ENCODE measurements at regions not wholly inside any gene's neighbourhood (a gene's known extent, or its start where the extent isn't known, plus 50 kb on each side); places are given as distances from the start of the nearest gene placed in this dataset.

GRCh38 chr13:37492741-37493514, 105.6 kb downstream of the POSTN start:
- intact Hi-C loops (cut with micrococcal nuclease), result no loop called here
- POLR2A ChIA-PET (ENCODE audit: partially characterized antibody), result no interaction called here
- no peak overlapping the region for H3K4me3 ChIP-seq (ENCODE audit: low read length in 2 of 2)
- H3K36me3 ChIP-seq (ENCODE audit: insufficient read depth, low read length), result no peaks in the 10 kb centered on the region
- Mint-ChIP-seq H3K27me3 (peaks cover 0 to 1% of the 10 kb centered on the region in 2 donors), H3K4me3 (no peak overlapping the region), H3K36me3 (no peaks in the 10 kb centered on the region), H3K27ac (no peak overlapping the region), H3K9me3 (peaks cover 0 to 5% (median under 1%) of the 10 kb centered on the region in 8 donors), H3K4me1 (no peaks in the 10 kb centered on the region)
- H3K4me1 ChIP-seq (ENCODE audit: insufficient read depth, low read length), result no peaks in the 10 kb centered on the region
- no peaks in the 10 kb centered on the region for H3K9me3 ChIP-seq (ENCODE audit: control insufficient read depth in 1 of 2, low read length in 2 of 2)
- no peak for DNase-seq
- CTCF ChIA-PET (ENCODE audit: partially characterized antibody), result no interaction called here
- H3K27me3 ChIP-seq (ENCODE audit: insufficient read depth, low read length), result no peaks in the 10 kb centered on the region
- no peak overlapping the region for H3K27ac ChIP-seq (ENCODE audit: low read depth, low read length)

GRCh38 chr13:37492075-37492474, 106.5 kb downstream of the POSTN start:
- CTCF ChIA-PET (ENCODE audit: partially characterized antibody), result no interaction called here
- H3K9me3 Mint-ChIP-seq, result peaks cover 0 to 6% (median under 1%) of the 10 kb centered on the region in 8 donors
- Histone ChIP-seq H3K36me3 (ENCODE audit: insufficient read depth, low read length) (no peaks in the 10 kb centered on the region), H3K4me3 (ENCODE audit: low read length in 2 of 2) (no peak overlapping the region), H3K27me3 (ENCODE audit: insufficient read depth, low read length) (no peaks in the 10 kb centered on the region), H3K27ac (ENCODE audit: low read depth, low read length) (no peak overlapping the region), H3K4me1 (ENCODE audit: insufficient read depth, low read length) (no peaks in the 10 kb centered on the region), H3K9me3 (ENCODE audit: control insufficient read depth in 1 of 2, low read length in 2 of 2) (no peaks in the 10 kb centered on the region)
- peaks cover 0 to 1% of the 10 kb centered on the region in 2 donors for H3K27me3 Mint-ChIP-seq
- no peaks in the 10 kb centered on the region for H3K36me3 Mint-ChIP-seq
- no peak for DNase-seq
- intact Hi-C loops (cut with micrococcal nuclease), result no loop called here
- no peak overlapping the region for H3K27ac Mint-ChIP-seq
- POLR2A ChIA-PET (ENCODE audit: partially characterized antibody), result no interaction called here
- H3K4me1 Mint-ChIP-seq, result no peaks in the 10 kb centered on the region
- H3K4me3 Mint-ChIP-seq, result no peak overlapping the region

- H3K9me3 ChIP-seq (ENCODE audit: control insufficient read depth in 1 of 2, low read length in 2 of 2), result no peaks in the 10 kb centered on the region
- no peaks in the 10 kb centered on the region for H3K36me3 Mint-ChIP-seq
- H3K27me3 Mint-ChIP-seq, result peaks cover 0 to 1% of the 10 kb centered on the region in 2 donors
- H3K27ac Mint-ChIP-seq, result no peak overlapping the region
- ChIA-PET CTCF (ENCODE audit: partially characterized antibody) (no interaction called here), POLR2A (ENCODE audit: partially characterized antibody) (no interaction called here)
- no peak overlapping the region for H3K4me3 ChIP-seq (ENCODE audit: low read length in 2 of 2)
- intact Hi-C loops (cut with micrococcal nuclease), result no loop called here
- H3K27ac ChIP-seq (ENCODE audit: low read depth, low read length), result no peak overlapping the region
- no peaks in the 10 kb centered on the region for H3K4me1 ChIP-seq (ENCODE audit: insufficient read depth, low read length)
- peaks cover 0 to 5% (median under 1%) of the 10 kb centered on the region in 8 donors for H3K9me3 Mint-ChIP-seq
- H3K4me1 Mint-ChIP-seq, result no peaks in the 10 kb centered on the region
- H3K27me3 ChIP-seq (ENCODE audit: insufficient read depth, low read length), result no peaks in the 10 kb centered on the region
- DNase-seq, result no peak
- H3K4me3 Mint-ChIP-seq, result no peak overlapping the region
- H3K36me3 ChIP-seq (ENCODE audit: insufficient read depth, low read length), result no peaks in the 10 kb centered on the region
These were observed 106.9 kb downstream of the POSTN start for GRCh38 chr13:37491661-37492060.

DNA sequence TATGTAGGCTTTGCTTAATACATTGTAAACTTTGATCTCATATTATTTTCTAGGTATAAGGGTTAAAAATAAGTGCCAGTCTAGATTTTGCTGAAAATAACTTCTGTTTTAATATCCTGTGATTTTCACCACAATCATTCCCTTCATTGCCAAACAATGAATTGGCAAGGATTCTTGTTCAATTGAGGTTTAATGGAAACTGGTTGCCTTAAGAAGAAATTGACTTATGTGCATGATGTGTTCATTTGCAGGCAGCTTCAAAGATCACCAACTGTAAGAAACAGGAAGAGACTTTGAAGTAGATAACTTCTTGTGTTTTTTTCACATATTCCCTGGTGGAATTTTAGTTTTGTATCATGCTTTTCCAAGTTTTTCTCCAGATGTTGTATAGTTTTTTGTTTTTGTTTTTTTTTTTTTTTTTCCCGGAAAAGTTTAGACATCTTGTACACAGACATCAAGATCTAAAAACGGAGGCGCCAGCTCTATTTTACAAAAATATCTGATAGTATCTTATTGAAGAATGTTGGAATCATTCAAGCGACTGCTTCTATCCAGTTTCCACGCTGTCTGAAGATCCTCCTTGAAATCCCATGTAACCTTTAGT, 108.3 kb downstream of the POSTN start:
- intact Hi-C loops (cut with micrococcal nuclease), result no loop called here
- Histone ChIP-seq H3K9me3 (ENCODE audit: control insufficient read depth in 1 of 2, low read length in 2 of 2) (no peaks in the 10 kb centered on the region), H3K36me3 (ENCODE audit: insufficient read depth, low read length) (no peaks in the 10 kb centered on the region), H3K27me3 (ENCODE audit: insufficient read depth, low read length) (no peaks in the 10 kb centered on the region), H3K27ac (ENCODE audit: low read depth, low read length) (no peak overlapping the region), H3K4me1 (ENCODE audit: insufficient read depth, low read length) (no peaks in the 10 kb centered on the region), H3K4me3 (ENCODE audit: low read length in 2 of 2) (no peak overlapping the region)
- no peak for DNase-seq
- H3K36me3 Mint-ChIP-seq, result no peaks in the 10 kb centered on the region
- peaks cover 0 to 1% (median under 1%) of the 10 kb centered on the region in 4 donors for H3K4me1 Mint-ChIP-seq
- POLR2A ChIA-PET (ENCODE audit: partially characterized antibody), result no interaction called here
- peaks cover 0 to 1% of the 10 kb centered on the region in 2 donors for H3K27me3 Mint-ChIP-seq
- CTCF ChIA-PET (ENCODE audit: partially characterized antibody), result interaction anchor here (0.9 kb wide), 1 partner anchor 40 kb away, joined by 3 read pairs; no protein-coding TSS in a partner anchor
- no peak overlapping the region for H3K4me3 Mint-ChIP-seq
- H3K9me3 Mint-ChIP-seq, result peaks cover 0 to 4% (median under 1%) of the 10 kb centered on the region in 8 donors
- H3K27ac Mint-ChIP-seq, result no peak overlapping the region

- no peaks in the 10 kb centered on the region for H3K27me3 ChIP-seq (ENCODE audit: insufficient read depth, low read length)
- H3K27me3 Mint-ChIP-seq, result peaks cover 0 to 1% of the 10 kb centered on the region in 2 donors
- intact Hi-C loops (cut with micrococcal nuclease), result no loop called here
- peaks cover 0 to 1% (median under 1%) of the 10 kb centered on the region in 4 donors for H3K4me1 Mint-ChIP-seq
- H3K27ac ChIP-seq (ENCODE audit: low read depth, low read length), result no peak overlapping the region
- no peaks in the 10 kb centered on the region for H3K4me1 ChIP-seq (ENCODE audit: insufficient read depth, low read length)
- H3K9me3 Mint-ChIP-seq, result peaks cover 0 to 5% (median 1%) of the 10 kb centered on the region in 8 donors
- H3K27ac Mint-ChIP-seq, result no peak overlapping the region
- H3K4me3 Mint-ChIP-seq, result no peak overlapping the region
- no peak overlapping the region for H3K4me3 ChIP-seq (ENCODE audit: low read length in 2 of 2)
- H3K36me3 ChIP-seq (ENCODE audit: insufficient read depth, low read length), result no peaks in the 10 kb centered on the region
- no peaks in the 10 kb centered on the region for H3K9me3 ChIP-seq (ENCODE audit: control insufficient read depth in 1 of 2, low read length in 2 of 2)
- ChIA-PET POLR2A (ENCODE audit: partially characterized antibody) (no interaction called here), CTCF (ENCODE audit: partially characterized antibody) (no interaction called here)
- DNase-seq, result no peak
- no peaks in the 10 kb centered on the region for H3K36me3 Mint-ChIP-seq
These were observed 109.8 kb downstream of the POSTN start for GRCh38 chr13:37488726-37489125.

GRCh38 chr13:37486171-37486681, 112.3 kb downstream of the POSTN start:
- H3K36me3 ChIP-seq (ENCODE audit: insufficient read depth, low read length), result no peaks in the 10 kb centered on the region
- no peak overlapping the region for H3K27ac Mint-ChIP-seq
- no peaks in the 10 kb centered on the region for H3K27me3 ChIP-seq (ENCODE audit: insufficient read depth, low read length)
- no peak for DNase-seq
- no peak overlapping the region for H3K4me3 ChIP-seq (ENCODE audit: low read length in 2 of 2)
- H3K4me1 ChIP-seq (ENCODE audit: insufficient read depth, low read length), result no peaks in the 10 kb centered on the region
- peaks cover 0 to 5% (median 1%) of the 10 kb centered on the region in 8 donors for H3K9me3 Mint-ChIP-seq
- H3K4me3 Mint-ChIP-seq, result no peak overlapping the region
- no peaks in the 10 kb centered on the region for H3K9me3 ChIP-seq (ENCODE audit: control insufficient read depth in 1 of 2, low read length in 2 of 2)
- H3K27ac ChIP-seq (ENCODE audit: low read depth, low read length), result no peak overlapping the region
- ChIA-PET POLR2A (ENCODE audit: partially characterized antibody) (no interaction called here), CTCF (ENCODE audit: partially characterized antibody) (no interaction called here)
- H3K36me3 Mint-ChIP-seq, result no peaks in the 10 kb centered on the region
- H3K4me1 Mint-ChIP-seq, result peaks cover 0 to 1% (median under 1%) of the 10 kb centered on the region in 4 donors
- H3K27me3 Mint-ChIP-seq, result peaks cover 0 to 1% of the 10 kb centered on the region in 2 donors
- intact Hi-C loops (cut with micrococcal nuclease), result no loop called here

DNA sequence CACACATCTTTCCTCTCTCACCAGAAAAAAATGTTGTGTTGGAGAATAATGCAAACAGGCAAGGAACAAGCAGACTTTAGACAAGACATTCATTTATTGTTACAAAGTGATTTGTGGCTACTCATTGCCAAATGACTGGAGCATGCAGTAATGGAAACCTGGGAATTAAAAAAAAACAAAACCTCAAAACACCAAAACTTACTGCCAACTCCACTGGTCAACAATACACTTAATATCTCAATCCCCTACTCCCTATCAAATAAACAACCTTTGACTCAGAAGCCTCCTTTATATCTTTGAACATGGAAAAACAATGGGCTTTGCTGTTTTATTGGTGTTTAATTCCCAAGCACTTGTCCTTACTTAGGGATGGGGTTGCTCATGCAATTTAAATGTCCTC, 112.8 kb downstream of the POSTN start:
- Histone ChIP-seq H3K4me3 (ENCODE audit: low read length in 2 of 2) (no peak overlapping the region), H3K36me3 (ENCODE audit: insufficient read depth, low read length) (no peaks in the 10 kb centered on the region), H3K27me3 (ENCODE audit: insufficient read depth, low read length) (no peaks in the 10 kb centered on the region), H3K4me1 (ENCODE audit: insufficient read depth, low read length) (no peaks in the 10 kb centered on the region), H3K9me3 (ENCODE audit: control insufficient read depth in 1 of 2, low read length in 2 of 2) (no peaks in the 10 kb centered on the region), H3K27ac (ENCODE audit: low read depth, low read length) (no peak overlapping the region)
- Mint-ChIP-seq H3K9me3 (peaks cover 0 to 5% (median 1%) of the 10 kb centered on the region in 8 donors), H3K36me3 (no peaks in the 10 kb centered on the region), H3K27ac (no peak overlapping the region), H3K4me3 (no peak overlapping the region), H3K4me1 (peaks cover 0 to 1% (median under 1%) of the 10 kb centered on the region in 4 donors), H3K27me3 (peaks cover 0 to 1% of the 10 kb centered on the region in 2 donors)
- ChIA-PET CTCF (ENCODE audit: partially characterized antibody) (no interaction called here), POLR2A (ENCODE audit: partially characterized antibody) (no interaction called here)
- DNase-seq, result no peak
- intact Hi-C loops (cut with micrococcal nuclease), result no loop called here

Data from CD4-positive, alpha-beta memory T cell (primary cell).